GM12875 (cell line): ENCODE measurements at regions not wholly inside any gene's neighbourhood (a gene's known extent, or its start where the extent isn't known, plus 50 kb on each side); places are given as distances from the start of the nearest gene placed in this dataset.

Experiments used
- H3K4me3 ChIP-seq: one replicate; pipeline ENCODE4 v1.5.1; 2011; ENCODE audit warnings: low read depth, low read length, control low read depth
- TF ChIP-seq, protein P1 (sequence below): IDR thresholded peaks from 2 replicates; pipeline ENCODE4 v1.5.1; 2011; ENCODE audit warnings: low read depth, mild to moderate bottlenecking, control low read depth, inconsistent platforms, low read length, moderate library complexity, borderline replicate concordance; ENCODE audit not compliant: insufficient read depth

- H3K4me3 ChIP-seq: no peak overlapping the region
- TF ChIP-seq, protein P1, sequence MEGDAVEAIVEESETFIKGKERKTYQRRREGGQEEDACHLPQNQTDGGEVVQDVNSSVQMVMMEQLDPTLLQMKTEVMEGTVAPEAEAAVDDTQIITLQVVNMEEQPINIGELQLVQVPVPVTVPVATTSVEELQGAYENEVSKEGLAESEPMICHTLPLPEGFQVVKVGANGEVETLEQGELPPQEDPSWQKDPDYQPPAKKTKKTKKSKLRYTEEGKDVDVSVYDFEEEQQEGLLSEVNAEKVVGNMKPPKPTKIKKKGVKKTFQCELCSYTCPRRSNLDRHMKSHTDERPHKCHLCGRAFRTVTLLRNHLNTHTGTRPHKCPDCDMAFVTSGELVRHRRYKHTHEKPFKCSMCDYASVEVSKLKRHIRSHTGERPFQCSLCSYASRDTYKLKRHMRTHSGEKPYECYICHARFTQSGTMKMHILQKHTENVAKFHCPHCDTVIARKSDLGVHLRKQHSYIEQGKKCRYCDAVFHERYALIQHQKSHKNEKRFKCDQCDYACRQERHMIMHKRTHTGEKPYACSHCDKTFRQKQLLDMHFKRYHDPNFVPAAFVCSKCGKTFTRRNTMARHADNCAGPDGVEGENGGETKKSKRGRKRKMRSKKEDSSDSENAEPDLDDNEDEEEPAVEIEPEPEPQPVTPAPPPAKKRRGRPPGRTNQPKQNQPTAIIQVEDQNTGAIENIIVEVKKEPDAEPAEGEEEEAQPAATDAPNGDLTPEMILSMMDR: no peak
Measured at GRCh38 chr1:218809625-218810024, 364.1 kb upstream of the LYPLAL1 start.

GRCh38 chr1:218810306-218810705, 363.4 kb upstream of the LYPLAL1 start:
- H3K4me3 ChIP-seq: no peak overlapping the region
- TF ChIP-seq, protein P1: no peak

DNA sequence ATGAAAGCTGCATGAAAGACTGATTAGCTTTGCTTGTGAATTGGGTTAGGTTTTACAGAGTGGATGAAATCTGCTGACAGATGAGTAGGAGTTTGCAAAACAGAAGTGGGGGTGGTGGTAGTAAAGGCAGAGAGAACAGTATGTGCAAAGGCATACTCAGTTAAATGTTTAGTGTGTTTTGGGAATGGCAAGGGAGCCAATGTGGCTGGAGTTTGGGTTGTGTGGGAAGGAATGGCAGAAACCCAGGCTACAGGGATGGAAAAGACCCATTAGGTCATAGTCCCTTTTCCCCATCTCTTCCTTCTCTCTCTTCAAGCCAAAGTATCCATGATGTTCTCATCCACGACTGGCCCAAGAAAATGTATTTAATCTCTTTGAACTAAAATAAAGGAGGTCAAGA, 362.2 kb upstream of the LYPLAL1 start:
- no peak overlapping the region for H3K4me3 ChIP-seq
- TF ChIP-seq, protein P1: no peak

DNA sequence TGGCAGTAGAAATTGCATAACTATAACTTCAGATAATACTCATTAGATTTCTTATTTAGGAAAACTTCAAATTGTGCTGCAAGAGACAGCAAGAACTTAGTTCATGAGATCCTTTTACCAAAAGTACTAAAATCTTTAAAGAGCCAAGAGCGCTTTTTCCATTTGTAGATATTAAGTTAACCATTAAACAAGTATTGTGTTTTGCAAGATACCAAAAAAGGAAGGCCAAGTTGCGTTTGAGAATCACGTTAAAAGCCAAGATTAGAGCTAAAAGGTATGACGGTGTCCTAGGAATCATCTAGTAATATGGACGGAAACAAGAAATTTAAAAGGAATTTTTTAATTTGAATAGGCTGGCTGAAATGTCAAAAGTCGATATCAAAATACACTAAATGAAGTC, 361.3 kb upstream of the LYPLAL1 start:
- TF ChIP-seq, protein P1: no peak

DNA sequence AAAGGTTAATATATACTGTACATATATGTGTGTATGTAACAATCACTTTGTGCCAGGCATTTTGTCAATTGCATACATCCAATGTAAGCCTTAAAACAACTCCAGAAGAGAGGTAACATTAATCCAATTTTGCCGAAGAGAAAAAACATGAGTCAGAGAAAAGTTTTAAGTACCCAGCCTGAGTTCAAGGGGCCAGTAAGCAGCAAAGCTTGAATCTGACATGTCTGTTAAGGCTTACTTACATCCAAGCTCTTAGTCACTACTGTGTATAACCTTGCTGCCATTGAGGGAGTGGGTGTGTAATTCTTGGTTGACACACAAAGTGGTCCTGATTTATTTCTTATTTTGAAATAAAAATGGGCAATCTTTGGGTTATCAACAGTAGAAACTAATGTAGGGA, 360.4 kb upstream of the LYPLAL1 start:
- TF ChIP-seq, protein P1: no peak
- no peak overlapping the region for H3K4me3 ChIP-seq

More for the DNA sequence above, 361.3 kb upstream of the LYPLAL1 start:
- no peak overlapping the region for H3K4me3 ChIP-seq

- H3K4me3 ChIP-seq: no peak overlapping the region
- TF ChIP-seq, protein P1: no peak
Measured at GRCh38 chr1:218815076-218815475, 358.6 kb upstream of the LYPLAL1 start.

GRCh38 chr1:218817071-218817470, 356.6 kb upstream of the LYPLAL1 start:
- TF ChIP-seq, protein P1: no peak
- H3K4me3 ChIP-seq: no peak overlapping the region
